ENCODE measurements at regions not wholly inside any gene's neighbourhood (a gene's known extent, or its start where the extent isn't known, plus 50 kb on each side); places are given as distances from the start of the nearest gene placed in this dataset.

GRCh38 chr4:12459126-12459525 is 1025.0 kb downstream of the RAB28 start:
- Histone ChIP-seq H3K9ac (ENCODE audit: low read length) (no peak overlapping the region), H3K36me3 (ENCODE audit: insufficient read depth, low read length) (no peaks in the 10 kb centered on the region), H3K4me2 (ENCODE audit: low read length) (no peak overlapping the region)

GRCh38 chr4:12458621-12459020 is 1025.5 kb downstream of the RAB28 start:
- H3K36me3 ChIP-seq (ENCODE audit: insufficient read depth, low read length) = no peaks in the 10 kb centered on the region
- H3K9me3 ChIP-seq (ENCODE audit: low read length) = no peaks in the 10 kb centered on the region
- no peaks in the 10 kb centered on the region for H3K27me3 ChIP-seq (ENCODE audit: insufficient read depth, low read depth, low read length)
- no peaks in the 10 kb centered on the region for H3F3A ChIP-seq (ENCODE audit: insufficient read depth, low read length, poor library complexity, severe bottlenecking)
- no peak overlapping the region for H3K27ac ChIP-seq (ENCODE audit: low read length)
- no peak overlapping the region for H3K4me3 ChIP-seq (ENCODE audit: low read length)
- no peak overlapping the region for H3K4me2 ChIP-seq (ENCODE audit: low read length)
- H3K9ac ChIP-seq (ENCODE audit: low read length) = no peak overlapping the region
- H3K79me2 ChIP-seq (replicated peaks; ENCODE audit: insufficient read depth, low read length) = no peaks in the 10 kb centered on the region
- no peaks in the 10 kb centered on the region for H3K9me2 ChIP-seq (ENCODE audit: insufficient read depth, low read length)
- H2AFZ ChIP-seq (ENCODE audit: low read depth, low read length) = no peak overlapping the region
- no peaks in the 10 kb centered on the region for H4K20me1 ChIP-seq (ENCODE audit: insufficient read depth)
- no peak for TF ChIP-seq CTCF (IDR thresholded peaks at IDR 0.05; ENCODE audit: poor library complexity, severe bottlenecking)
- no peak for TF ChIP-seq EP300 (conservative IDR thresholded peaks at IDR 0.05; ENCODE audit: poor library complexity, severe bottlenecking)
- no peak for TF ChIP-seq MXI1 (conservative IDR thresholded peaks at IDR 0.05; ENCODE audit: poor library complexity, severe bottlenecking)
- TF ChIP-seq SMC3 (conservative IDR thresholded peaks at IDR 0.05; ENCODE audit: poor library complexity) = no peak
- no peak for TF ChIP-seq TAF1 (IDR thresholded peaks at IDR 0.05; ENCODE audit: low read depth)
- no peak for TF ChIP-seq EZH2 (IDR thresholded peaks at IDR 0.05; ENCODE audit: borderline replicate concordance, insufficient read depth, low read length, poor library complexity, severe bottlenecking)
- TF ChIP-seq POLR2AphosphoS5 (IDR thresholded peaks at IDR 0.05) = no peak
- no peak for TF ChIP-seq RAD21 (conservative IDR thresholded peaks at IDR 0.05)

More at GRCh38 chr4:12459126-12459525, 1025.0 kb downstream of the RAB28 start:
- Histone ChIP-seq H3K9me2 (ENCODE audit: insufficient read depth, low read length) (no peaks in the 10 kb centered on the region), H3K79me2 (replicated peaks; ENCODE audit: insufficient read depth, low read length) (no peaks in the 10 kb centered on the region), H3K27ac (ENCODE audit: low read length) (no peak overlapping the region), H3K9me3 (ENCODE audit: low read length) (no peaks in the 10 kb centered on the region), H3K27me3 (ENCODE audit: insufficient read depth, low read depth, low read length) (no peaks in the 10 kb centered on the region), H4K20me1 (ENCODE audit: insufficient read depth) (no peaks in the 10 kb centered on the region), H2AFZ (ENCODE audit: low read depth, low read length) (no peak overlapping the region), H3F3A (ENCODE audit: insufficient read depth, low read length, poor library complexity, severe bottlenecking) (no peaks in the 10 kb centered on the region), H3K4me3 (ENCODE audit: low read length) (no peak overlapping the region)
- TF ChIP-seq CTCF (IDR thresholded peaks at IDR 0.05; ENCODE audit: poor library complexity, severe bottlenecking) (no peak), EZH2 (IDR thresholded peaks at IDR 0.05; ENCODE audit: borderline replicate concordance, insufficient read depth, low read length, poor library complexity, severe bottlenecking) (no peak), REST (IDR thresholded peaks at IDR 0.05; ENCODE audit: borderline replicate concordance) (no peak), EP300 (conservative IDR thresholded peaks at IDR 0.05; ENCODE audit: poor library complexity, severe bottlenecking) (no peak), MXI1 (conservative IDR thresholded peaks at IDR 0.05; ENCODE audit: poor library complexity, severe bottlenecking) (no peak), RAD21 (conservative IDR thresholded peaks at IDR 0.05) (no peak), SMC3 (conservative IDR thresholded peaks at IDR 0.05; ENCODE audit: poor library complexity) (no peak), POLR2AphosphoS5 (IDR thresholded peaks at IDR 0.05) (no peak), TAF1 (IDR thresholded peaks at IDR 0.05; ENCODE audit: low read depth) (no peak)
